ENCODE measurements at regions not wholly inside any gene's neighbourhood (a gene's known extent, or its start where the extent isn't known, plus 50 kb on each side); places are given as distances from the start of the nearest gene placed in this dataset.

DNA sequence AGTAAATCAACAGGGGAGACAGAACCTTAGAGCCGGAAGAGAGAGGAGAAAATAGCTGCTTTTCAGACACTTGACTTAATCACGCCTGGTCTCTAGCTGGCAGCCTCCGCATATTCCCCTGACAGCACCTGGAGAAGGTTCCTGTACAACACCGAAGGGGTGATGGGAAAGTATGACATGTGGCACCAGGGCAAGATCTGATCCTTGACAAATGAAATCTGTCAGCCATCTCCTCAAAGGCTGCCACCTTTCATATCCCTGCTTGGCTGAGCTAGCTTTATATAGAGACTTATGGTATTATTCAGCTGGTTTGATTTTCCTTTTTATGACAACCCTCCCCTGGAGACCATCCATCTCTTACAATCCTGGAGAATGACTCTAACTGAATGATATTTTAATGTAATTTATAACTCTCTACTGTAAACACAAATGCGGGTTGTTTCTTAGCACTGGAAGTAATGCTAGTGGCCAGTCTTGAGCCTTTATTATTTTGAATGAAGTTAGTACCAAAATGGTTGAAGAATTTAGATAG, 1205.3 kb upstream of the CDH8 start:
- DNase-seq (ENCODE audit: low read depth) = no peak

DNA sequence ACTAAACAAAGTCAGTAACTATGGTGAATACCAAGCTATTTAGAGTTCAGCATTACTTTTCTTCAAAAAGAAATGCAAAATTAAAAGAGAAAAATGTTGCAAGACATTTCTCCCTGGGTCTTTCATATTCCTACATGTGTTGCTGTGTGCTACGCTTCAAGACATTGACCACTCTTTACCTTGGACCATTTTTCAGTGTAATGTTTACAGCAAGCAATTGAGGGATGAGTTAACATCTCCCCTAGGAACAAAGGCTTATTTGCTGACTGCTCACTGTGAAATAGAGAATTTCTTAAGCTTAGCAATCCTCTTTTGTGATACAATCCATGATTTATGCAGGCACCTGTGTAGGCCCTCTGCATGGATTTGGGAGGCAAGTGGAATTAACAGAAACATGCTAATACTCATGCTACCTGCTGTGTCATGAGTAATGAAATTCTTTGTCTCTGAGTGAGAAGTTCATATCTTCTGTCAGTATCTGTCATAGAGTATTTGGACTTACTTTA, 1202.9 kb upstream of the CDH8 start:
- DNase-seq (ENCODE audit: low read depth) = no peak

DNA sequence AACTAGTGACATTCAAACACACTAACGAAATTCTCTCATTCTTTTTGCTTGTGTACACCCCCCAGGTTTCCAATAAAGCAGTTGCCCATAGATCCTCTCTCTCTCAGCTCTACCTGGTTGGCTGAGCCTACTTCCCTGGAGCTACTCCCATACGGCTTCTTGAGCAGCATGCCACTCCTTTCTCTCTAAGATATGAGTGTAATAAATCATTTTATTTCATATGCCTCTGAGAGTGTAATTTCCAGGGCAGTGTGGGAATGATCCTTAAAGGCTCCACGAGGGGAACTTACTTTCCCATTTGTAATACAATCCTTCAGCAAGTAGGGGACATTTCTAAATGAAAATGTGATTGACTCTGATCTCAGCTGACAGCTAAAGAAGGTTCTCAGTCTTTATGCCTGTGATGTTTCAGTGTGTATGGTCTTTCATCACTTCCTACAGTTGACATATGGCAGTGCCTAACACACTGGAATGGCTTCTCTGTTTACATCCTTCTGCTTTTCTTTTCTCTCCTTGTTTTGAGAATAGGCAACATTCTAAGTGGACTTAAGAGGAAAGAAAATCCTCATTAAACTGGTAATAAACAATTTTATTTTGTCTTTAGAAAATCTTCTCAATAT, 1194.3 kb upstream of the CDH8 start:
- DNase-seq (ENCODE audit: low read depth) = no peak

DNA sequence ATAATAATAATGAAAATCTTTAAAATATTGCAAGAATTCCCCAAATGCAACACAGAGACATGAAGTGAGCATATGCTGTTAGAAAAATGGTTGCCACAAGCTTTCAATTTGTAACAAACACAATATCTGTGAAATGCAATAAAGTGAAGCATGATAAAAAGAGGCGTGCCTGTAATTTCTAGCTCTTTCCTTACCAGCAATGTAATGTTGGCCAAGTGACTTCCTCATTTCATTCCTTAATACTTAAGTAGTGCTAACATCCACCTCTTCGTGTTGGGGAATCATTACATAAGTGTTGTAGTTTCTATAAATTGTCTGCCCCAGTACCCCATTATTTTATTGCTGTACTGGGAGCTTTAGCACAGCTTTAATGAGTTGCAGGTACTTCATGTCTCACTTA, 1192.0 kb upstream of the CDH8 start:
- no peak for DNase-seq (ENCODE audit: low read depth)

DNA sequence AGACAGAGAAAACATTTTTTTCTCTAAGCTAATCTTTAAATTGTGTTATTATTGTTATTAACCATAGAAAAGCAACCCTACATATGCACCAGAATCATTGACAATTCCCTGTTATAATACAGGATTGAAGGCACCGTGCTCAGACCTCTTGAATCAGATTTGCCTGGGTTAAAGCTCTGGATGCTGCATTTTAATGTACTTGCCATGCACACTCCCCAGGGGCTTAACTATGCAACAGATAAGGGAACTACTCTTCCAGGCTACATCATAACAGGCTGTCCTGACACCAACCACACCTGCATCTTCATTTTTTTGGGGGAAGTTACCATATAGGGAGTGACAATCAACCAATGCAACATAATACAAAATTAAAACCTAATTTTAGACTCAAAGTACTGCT, 1187.6 kb upstream of the CDH8 start:
- DNase-seq (ENCODE audit: low read depth) = no peak

DNA sequence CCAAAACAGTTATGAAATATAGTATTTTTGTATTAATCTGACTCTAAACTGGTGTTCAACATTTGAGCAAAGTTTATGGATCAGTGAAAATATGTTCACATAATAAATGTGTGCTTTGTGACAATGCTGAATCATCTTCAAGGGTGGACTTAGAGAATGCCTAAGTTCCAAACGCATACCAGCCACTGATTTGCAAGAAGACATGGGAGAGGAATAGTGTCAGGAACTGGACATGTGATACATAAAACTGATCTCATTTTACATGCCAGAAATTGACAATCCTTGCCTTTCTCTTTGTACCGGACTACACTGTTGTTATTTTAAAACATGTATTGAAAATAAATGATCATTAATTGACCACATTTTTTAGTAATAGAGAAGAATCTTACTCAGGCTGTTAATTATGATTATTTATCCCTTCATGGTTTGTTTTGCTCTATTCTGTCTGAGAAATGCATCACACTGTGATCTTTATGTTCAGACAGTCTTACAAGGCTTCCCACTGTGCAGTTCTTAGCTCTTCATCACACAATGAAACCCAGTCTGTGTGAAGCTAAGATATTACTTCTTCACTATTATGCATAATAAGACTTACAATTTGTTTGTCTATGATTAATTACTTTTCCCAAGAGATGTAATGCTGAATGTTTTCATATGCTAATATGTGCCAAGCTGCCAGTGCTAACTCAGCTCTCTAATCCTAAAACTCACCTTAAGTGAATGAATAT, 1180.6 kb upstream of the CDH8 start:
- no peak for DNase-seq (ENCODE audit: low read depth)

DNA sequence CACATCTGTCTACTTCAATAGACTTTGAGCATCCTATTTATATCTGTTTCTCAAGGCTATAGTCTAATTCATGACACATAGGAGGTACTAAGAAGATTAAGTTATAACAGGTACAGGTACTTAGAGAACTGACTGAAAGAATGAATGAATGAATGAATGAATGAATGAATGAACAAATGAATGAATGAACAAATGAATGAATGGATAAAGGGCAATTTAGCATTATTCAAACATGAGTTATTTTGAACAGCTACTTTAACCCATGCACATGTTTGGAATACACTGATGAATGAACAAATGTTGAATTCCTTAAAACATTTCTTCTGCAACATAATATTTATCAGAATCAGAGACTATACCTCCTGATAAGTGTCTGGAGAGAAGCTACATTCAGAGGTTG, 1165.6 kb upstream of the CDH8 start:
- DNase-seq (ENCODE audit: low read depth) = no peak

DNA sequence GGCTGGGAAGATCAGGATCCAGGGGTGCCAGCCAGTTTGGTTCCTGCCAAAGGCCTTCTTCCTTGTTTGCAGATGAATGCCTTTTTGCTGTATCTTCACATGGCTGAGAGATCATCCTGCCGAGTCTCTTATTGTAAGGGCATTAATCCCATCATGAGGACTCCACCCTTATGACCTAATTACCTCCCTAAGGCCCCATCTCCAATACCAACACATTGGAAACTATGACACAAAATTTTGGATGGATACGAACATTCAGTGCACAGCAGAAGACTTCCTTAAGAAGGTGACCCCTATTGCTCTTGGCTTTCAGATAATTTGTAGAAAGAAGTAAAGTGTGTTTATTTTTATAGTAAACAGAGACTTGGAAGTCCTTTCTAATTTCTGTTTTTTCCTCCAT, 1164.7 kb upstream of the CDH8 start:
- no peak for DNase-seq (ENCODE audit: low read depth)

DNA sequence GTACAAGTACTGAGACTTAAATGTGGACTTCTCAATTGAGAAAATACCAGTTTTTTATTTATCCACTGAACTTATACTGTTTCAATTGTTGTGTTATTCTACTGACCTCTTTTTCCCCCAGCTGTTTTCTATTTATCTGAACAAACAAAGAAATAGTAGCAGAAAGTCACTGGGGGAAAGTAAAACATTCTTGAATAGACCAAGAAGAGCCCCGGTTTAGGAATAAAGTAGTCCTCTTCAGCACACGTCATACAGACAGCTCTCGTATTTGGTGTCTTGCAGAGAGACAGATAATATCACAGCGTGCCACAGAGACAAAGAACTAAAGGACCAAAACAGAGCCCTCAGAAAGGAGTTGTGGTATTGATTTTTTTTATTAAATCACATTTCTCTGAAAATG, 1159.1 kb upstream of the CDH8 start:
- no peak for DNase-seq (ENCODE audit: low read depth)

DNA sequence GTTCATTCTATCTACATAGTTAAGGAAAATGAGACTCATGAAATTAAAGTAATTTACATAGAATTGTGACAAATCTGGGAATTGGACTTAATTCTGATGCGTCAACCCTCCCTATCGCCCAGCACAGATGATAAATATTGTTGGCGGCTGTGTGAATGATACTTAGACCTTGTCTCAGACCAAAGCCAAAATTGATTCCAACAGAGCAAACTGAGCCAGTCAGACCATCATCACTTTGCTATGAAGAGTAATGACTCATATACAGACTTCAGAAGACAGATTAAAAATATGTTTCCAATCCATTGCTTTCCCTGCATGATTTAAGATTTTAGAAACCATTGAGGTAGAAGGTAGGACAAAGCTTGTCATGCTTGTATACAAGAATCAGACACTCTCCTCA, 1156.7 kb upstream of the CDH8 start:
- DNase-seq (ENCODE audit: low read depth) = no peak

DNA sequence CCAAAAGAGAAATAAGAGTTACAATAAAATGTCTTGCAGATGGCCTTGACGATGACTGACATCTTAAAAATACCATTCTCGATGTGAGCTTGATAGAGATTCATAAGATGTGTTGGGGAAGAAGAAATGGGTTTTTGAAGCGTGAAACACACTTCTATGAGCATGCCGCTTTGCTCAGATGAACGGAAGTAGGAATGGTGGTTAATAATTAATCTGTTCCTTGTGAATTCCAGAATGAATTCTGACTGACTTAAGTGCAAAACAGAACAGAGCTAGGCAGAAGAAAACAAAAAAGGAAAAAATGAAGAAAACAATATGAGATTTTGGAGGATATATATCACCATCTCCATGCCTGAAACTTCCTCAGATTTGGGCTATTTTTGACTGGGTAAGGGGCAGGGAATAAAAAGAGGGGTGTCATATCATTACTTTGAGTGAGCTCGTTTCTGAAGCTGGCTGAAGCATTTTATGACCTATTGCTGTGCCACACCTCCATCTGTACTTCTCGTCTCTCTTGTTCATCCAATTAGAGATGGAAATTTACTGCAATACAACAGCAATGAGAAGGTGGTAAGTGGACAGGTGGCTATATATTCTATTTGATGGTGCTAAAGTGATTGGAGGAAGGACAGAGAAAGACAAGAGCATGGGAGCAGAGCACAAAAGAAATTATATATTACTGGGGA, 1152.0 kb upstream of the CDH8 start:
- DNase-seq (ENCODE audit: low read depth) = no peak

DNA sequence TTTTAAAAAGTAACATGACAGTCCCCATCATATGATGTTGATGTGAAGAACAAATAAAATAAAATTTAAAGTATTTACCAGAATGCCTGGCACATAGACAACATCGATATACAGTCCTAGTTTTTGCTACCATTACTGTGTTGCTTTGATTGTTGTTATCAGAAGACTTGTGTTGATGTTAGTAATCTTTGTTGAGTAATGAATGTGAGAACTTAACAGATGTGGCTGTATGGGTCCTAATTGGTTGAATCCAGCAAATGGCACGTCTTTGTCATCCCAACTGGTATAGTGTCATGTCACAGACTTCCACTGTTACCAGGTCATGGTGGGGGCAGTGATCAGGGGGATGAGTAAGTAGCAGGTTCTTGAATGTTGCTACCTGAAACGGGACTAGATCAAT, 1151.4 kb upstream of the CDH8 start:
- no peak for DNase-seq (ENCODE audit: low read depth)

DNA sequence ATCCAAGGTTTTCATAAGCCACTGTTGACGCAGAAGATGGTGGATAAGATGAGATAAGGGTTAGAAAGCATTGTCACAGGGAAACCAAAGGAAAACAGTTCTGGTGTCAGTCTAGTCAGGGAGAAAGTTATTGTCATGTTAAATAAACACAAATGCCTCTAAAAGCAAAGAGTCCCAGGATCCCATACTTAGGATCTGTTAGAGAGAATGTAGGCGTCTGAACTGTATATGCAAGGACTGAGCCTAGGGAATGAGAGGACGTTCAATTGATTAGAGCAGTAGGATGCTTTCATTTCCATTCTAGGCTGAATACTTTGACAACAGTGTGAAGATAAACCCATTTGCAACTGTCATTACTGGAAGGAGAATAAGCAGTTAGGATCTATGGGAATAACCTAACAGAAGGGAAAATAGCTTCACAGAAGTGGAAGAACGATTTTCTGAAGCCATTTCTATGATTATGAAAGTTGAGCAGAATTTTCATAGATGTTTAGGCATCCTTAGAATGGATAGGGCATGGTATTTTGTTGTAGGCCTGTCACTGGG, 1149.1 kb upstream of the CDH8 start:
- no peak for DNase-seq (ENCODE audit: low read depth)

DNA sequence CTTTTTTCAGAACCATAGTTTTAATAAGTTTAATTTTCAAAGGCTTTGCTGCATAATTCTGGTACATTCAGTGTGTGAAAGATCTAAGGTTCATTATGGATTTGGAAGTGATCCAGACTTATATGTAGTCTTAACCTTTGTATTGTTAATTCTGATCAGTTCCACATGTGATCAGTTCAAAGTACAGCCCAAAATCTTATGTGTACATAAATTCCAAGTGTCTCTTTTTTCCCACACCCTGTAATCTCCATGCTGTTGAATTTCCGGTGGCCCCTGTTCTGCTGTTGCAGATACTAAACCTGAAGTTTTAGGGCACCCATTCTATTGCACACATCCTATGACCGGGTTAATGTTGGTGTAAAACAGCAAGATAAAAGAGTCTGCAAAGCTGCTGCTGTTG, 1147.5 kb upstream of the CDH8 start:
- no peak for DNase-seq (ENCODE audit: low read depth)

DNA sequence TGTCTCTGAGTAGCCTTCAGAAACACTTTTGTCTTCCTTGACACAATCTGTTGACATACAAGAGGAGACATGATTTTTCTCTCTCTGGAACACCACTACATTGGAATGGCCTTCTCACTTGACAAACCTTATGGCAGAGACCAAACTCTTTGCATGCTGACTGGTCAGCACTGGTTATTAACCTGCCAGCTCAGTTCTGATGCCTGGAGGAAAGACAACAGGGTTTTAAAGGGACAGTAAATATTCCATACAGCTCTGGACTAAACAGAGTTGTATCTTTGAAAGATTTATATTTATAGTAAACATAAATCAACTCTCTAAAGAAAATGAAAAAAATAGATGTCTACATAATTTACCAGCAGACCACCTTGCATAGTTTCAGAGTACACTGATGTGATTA, 1139.1 kb upstream of the CDH8 start:
- DNase-seq (ENCODE audit: low read depth) = no peak

DNA sequence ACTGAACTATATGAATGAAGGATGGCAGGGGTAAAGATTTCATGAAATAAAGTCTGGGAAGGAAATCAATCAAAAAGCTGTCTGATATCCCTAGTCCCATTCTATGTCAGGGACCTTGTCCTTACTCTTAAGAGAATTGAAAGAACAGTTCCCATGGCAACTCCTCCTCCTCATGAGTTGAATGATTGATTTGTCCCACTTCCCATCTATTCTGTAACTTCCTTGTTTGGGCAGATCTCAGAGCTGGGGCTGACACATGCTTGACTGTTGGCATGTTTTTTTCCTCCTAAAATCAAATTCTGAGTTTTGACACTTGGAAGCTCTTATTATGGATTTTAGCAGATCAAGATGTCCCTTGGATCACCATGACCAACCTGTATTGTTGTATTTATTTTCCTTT, 1138.6 kb upstream of the CDH8 start:
- no peak for DNase-seq (ENCODE audit: low read depth)

DNA sequence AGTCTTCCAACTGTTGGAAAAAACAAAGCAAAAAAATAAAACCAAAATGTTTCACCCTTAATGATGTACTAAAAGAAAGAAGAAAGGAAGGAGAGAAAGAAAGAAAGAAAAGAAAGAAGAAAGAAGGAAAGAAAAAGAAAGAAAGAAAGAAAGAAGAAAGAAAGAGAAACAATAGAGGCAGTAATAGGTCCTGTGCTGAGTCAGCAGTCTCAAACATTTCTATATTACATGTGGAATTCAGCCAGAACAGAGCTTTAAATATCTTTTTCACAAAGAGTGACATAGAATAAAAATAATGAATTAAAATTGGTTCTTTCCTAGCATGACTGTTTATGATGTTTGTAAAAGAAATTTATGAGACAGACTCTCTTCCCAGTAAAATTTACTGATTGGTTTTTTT, 1135.3 kb upstream of the CDH8 start:
- no peak for DNase-seq (ENCODE audit: low read depth)

DNA sequence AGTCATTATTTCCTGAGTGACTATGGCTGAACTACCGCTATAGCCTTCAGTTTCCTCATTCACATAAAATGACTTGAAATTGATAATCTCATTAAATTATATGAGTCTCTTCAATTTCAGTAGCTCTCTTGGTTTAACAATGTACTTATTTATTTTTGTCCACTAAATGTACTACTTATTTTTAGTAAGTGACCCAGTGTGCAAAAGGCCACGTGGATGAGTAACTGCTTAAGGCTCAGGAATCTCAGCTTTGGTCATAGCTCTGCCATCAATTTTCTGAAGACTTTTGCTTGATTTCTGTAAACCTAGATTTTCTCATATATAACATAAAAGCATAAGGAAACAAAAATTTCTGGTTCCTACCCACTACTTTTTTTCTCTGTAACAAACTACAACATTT, 1132.9 kb upstream of the CDH8 start:
- no peak for DNase-seq (ENCODE audit: low read depth)

DNA sequence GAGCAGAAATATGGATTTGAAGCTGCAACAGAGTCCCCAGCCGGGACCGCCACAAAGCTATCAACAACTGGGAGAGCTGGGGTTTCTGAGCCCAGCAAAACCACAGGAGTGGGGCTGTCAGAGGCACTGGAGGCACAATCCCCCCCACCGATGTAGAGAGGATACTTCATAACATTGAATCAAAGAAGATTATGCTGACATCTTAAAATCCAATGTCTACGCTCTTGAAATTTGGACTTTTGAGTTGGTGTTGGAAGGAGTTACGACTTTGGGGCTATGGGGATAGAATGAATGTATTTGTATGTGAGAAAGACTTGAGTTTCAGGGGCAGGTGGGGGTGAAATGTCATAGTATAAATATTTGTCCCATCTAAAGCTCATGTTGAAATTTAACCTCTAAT, 1121.6 kb upstream of the CDH8 start:
- DNase-seq (ENCODE audit: low read depth) = no peak

DNA sequence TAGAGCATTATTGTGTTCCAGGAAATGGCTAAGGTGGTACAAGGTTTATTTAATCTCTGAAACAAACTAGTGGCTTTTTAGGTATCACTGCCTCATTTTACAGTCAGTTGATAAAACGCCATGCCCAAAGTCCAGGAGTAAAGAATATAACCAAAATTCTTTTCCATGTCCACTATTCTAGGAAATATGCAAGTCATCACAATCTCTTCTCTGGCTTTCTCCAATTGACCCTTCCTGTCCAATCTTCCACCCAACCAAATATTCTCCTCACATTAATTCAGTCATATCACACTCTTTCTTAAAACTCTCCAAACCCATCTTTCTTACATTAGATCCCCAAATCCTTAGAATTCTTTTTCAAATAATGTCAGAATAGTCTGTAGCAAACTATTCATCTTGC, 1110.0 kb upstream of the CDH8 start:
- DNase-seq (ENCODE audit: low read depth) = no peak

DNA sequence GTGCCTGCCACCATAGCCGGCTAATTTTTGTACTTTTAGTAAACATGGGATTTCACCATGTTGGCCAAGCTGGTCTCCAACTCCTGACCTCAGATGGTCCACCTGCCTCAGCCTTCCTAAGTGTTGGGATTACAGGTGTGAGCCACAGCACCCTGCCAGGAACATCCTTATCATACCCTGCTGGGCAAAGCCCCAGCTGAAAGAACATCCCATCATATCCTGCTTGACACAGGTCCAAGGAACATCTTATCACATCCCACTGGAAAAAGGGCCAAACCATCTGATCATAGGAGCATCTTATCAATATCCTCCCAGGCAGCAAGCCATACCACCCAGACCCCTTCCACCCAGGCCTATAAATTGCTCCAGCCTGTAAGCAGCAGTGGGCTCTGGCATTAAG, 1109.2 kb upstream of the CDH8 start:
- DNase-seq (ENCODE audit: low read depth) = no peak

DNA sequence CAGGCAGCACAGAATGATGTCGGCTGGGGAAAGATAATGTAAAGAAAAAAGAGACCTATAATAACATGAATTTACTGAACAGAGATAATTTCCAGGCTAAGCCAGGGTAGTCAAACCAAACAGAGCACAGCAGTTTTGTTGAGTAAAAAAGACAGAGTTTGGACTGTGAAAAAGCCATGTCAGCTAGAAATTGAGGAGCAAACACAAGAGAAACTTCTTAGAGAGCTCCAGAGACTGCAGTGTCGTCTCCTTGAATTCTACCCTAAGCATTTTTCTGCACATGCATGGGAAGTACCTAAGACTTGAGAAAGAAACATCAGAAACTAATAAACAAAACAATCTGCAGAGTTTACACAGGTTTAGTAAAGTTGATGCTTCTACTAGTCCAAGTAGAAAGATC, 1098.8 kb upstream of the CDH8 start:
- no peak for DNase-seq (ENCODE audit: low read depth)

DNA sequence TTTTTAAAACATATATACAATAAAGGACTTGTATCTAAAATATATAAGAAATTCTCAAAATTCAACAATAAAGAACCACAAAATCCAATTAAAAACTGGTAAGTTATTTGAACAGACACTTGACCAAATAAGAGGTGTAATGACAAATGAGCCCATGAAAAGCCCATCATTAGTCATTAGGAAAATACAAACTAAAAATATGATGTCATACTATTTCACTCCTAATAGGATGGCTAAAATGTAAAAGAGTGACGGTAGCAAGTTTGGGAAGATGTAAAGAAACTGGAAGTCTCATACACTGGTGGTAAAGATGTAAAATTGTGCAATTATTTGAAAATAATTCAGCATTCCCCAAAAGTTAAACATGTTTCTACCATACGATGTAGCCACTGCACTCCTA, 1095.3 kb upstream of the CDH8 start:
- DNase-seq (ENCODE audit: low read depth) = no peak

Data from HS-5 (cell line).